ENCODE measurements at regions not wholly inside any gene's neighbourhood (a gene's known extent, or its start where the extent isn't known, plus 50 kb on each side); places are given as distances from the start of the nearest gene placed in this dataset.

- no peak for TF ChIP-seq EP300 (IDR thresholded peaks at IDR 0.05; ENCODE audit: low read depth)
- no peak for TF ChIP-seq CTCF (IDR thresholded peaks at IDR 0.05)
Observed at GRCh38 chr1:14522077-14522925, 76.2 kb upstream of the KAZN start.
